GM06990 (cell line): ENCODE measurements at regions not wholly inside any gene's neighbourhood (a gene's known extent, or its start where the extent isn't known, plus 50 kb on each side); places are given as distances from the start of the nearest gene placed in this dataset.

Experiments used
- DNase-seq: peaks from one replicate; pipeline ENCODE4 v3.0.0-alpha.2; 2011; ENCODE audit not compliant: insufficient read length; ENCODE audit errors: extremely low read depth
- H3K27me3 ChIP-seq: replicated peaks from 2 replicates; pipeline ENCODE4 v1.6.0; 2011; ENCODE audit warnings: low read length; ENCODE audit not compliant: control insufficient read depth, insufficient read depth
- H3K36me3 ChIP-seq: 2 replicates; pipeline ENCODE4 v1.5.1; 2011; ENCODE audit warnings: low read length; ENCODE audit not compliant: control insufficient read depth, insufficient read depth
- H3K4me3 ChIP-seq: replicated peaks from 2 replicates; pipeline ENCODE4 v1.5.1; 2011; ENCODE audit warnings: low read depth, mild to moderate bottlenecking, control low read depth, low read length
- CTCF ChIP-seq: IDR thresholded peaks from 2 replicates; pipeline ENCODE4 v1.5.1; 2011; ENCODE audit warnings: low read length, control low read depth, mild to moderate bottlenecking, inconsistent platforms; ENCODE audit not compliant: insufficient read depth, poor library complexity, severe bottlenecking

- no peak for DNase-seq
- Histone ChIP-seq H3K27me3 (no peaks in the 10 kb centered on the region), H3K4me3 (no peak overlapping the region), H3K36me3 (no peaks in the 10 kb centered on the region)
- no peak for TF ChIP-seq CTCF
Observed at GRCh38 chr5:13278811-13279210, 665.7 kb downstream of the DNAH5 start.

DNA sequence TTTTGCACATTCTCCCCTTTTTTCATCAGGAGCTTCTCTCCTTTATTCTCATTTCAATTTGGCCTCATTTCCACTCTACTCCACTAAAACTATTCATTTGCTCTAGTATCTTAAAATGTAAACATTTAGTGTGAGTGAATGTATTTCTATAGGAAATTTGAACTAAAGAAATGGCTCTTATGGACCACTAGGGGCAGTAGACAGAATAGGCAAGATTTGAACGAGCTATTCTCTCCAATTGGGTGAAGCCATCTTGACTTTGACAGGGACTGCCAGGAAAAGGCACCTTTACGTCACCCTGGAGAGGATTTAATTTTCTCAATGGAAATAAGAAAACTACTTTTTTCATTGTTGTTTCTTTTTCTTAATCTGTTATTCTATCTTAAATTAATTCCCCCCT is 666.3 kb downstream of the DNAH5 start:
- DNase-seq, result no peak
- no peaks in the 10 kb centered on the region for H3K36me3 ChIP-seq
- H3K27me3 ChIP-seq, result no peaks in the 10 kb centered on the region
- peak; percentile 14 for TF ChIP-seq CTCF
- no peak overlapping the region for H3K4me3 ChIP-seq

GRCh38 chr5:13276156-13276555 is 668.3 kb downstream of the DNAH5 start:
- H3K27me3 ChIP-seq, result no peaks in the 10 kb centered on the region

GRCh38 chr5:13263701-13264100 is 680.8 kb downstream of the DNAH5 start:
- Histone ChIP-seq H3K27me3 (no peaks in the 10 kb centered on the region), H3K4me3 (no peak overlapping the region), H3K36me3 (no peaks in the 10 kb centered on the region)
- DNase-seq, result no peak
- TF ChIP-seq CTCF, result no peak

More at GRCh38 chr5:13276156-13276555, 668.3 kb downstream of the DNAH5 start:
- H3K4me3 ChIP-seq, result no peak overlapping the region
- TF ChIP-seq CTCF, result no peak
- H3K36me3 ChIP-seq, result no peaks in the 10 kb centered on the region
- DNase-seq, result no peak

DNA sequence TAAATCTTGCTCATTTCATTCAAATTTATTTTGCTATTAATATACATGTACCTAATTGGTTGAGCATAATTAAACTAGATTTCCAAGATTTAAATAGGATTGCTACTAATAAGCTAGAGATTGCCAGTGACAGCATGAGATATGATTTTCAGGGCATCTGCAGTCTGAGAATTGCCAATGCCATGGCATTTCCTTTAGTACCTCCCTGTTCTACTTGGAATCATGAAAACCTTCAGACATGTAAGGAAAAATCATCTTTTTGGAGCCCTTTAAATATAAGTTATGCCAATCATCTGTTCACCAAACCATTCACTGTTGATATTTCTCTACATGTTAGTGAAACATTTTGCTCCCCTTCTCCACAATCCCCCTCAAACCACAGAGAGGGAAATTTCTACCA is 691.4 kb downstream of the DNAH5 start:
- Histone ChIP-seq H3K27me3 (no peaks in the 10 kb centered on the region), H3K4me3 (no peak overlapping the region), H3K36me3 (no peaks in the 10 kb centered on the region)
- no peak for DNase-seq
- no peak for TF ChIP-seq CTCF

DNA sequence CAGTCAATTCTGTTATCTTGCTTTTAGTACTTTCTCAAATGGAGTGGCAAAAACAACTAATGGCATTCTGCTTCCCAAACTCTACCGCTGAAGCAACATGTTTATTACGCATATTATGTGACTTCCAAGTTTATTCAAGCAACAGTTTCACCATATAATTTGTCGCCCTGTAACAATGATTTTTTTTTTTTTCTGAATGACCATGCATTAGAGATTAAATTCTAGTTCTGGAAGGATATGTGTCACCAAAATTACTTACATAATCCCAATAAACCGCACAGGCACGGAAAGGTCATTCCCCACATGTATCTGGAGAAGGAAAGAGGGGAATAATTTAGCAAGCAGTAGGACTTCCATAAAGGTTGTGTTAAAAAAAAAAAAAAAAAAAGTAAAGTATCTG is 691.8 kb downstream of the DNAH5 start:
- DNase-seq, result no peak
- Histone ChIP-seq H3K4me3 (no peak overlapping the region), H3K36me3 (no peaks in the 10 kb centered on the region), H3K27me3 (no peaks in the 10 kb centered on the region)
- TF ChIP-seq CTCF, result no peak
